NCI-H526 (cell line): ENCODE measurements at regions not wholly inside any gene's neighbourhood (a gene's known extent, or its start where the extent isn't known, plus 50 kb on each side); places are given as distances from the start of the nearest gene placed in this dataset.
A peak's percentile ranks its signal among the peaks of the same experiment; 100 is the strongest.
"Not testable (repeated sequence)": the region's sequence is repeated elsewhere in the genome, so short reads cannot be mapped to it uniquely, and the experiment has no call there.

Source experiments
- DNase-seq, 2 experiments: peaks; one replicate each; lab custom pipeline; 2025; lab: John Stamatoyannopoulos, UW

- DNase-seq: no peak
Measured at GRCh38 chr5:124796495-124796894, 50.1 kb upstream of the ZNF608 start.

GRCh38 chr5:124797665-124798087 is 51.2 kb upstream of the ZNF608 start:
- DNase-seq: no peak

- DNase-seq: no peak
Measured at GRCh38 chr5:124798890-124799289, 52.5 kb upstream of the ZNF608 start.

GRCh38 chr5:124801551-124801950 is 55.1 kb upstream of the ZNF608 start:
- DNase-seq: no peak

- DNase-seq: peak; percentile 60 to 69
Measured at GRCh38 chr5:124803617-124804323, 57.3 kb upstream of the ZNF608 start.

GRCh38 chr5:124806026-124806372 is 59.6 kb upstream of the ZNF608 start:
- no peak for DNase-seq

GRCh38 chr5:124806373-124807077 is 60.1 kb upstream of the ZNF608 start:
- DNase-seq: peak; percentile 73 to 83

GRCh38 chr5:124808842-124809268 is 62.4 kb upstream of the ZNF608 start:
- no peak for DNase-seq

GRCh38 chr5:124810396-124811006 is 64.1 kb upstream of the ZNF608 start:
- DNase-seq: no peak

- no peak for DNase-seq
Measured at GRCh38 chr5:124812771-124813358, 66.4 kb upstream of the ZNF608 start.

GRCh38 chr5:124816381-124816780 is 69.9 kb upstream of the ZNF608 start:
- DNase-seq: no peak

GRCh38 chr5:124819201-124819600 is 72.8 kb upstream of the ZNF608 start:
- no peak for DNase-seq

GRCh38 chr5:124822647-124823046 is 76.2 kb upstream of the ZNF608 start:
- DNase-seq: no peak

- no peak for DNase-seq
Measured at GRCh38 chr5:124823380-124823779, 76.9 kb upstream of the ZNF608 start.

GRCh38 chr5:124824637-124825158 is 78.3 kb upstream of the ZNF608 start:
- no peak for DNase-seq

- no peak for DNase-seq
Measured at GRCh38 chr5:124825250-124825982, 79.0 kb upstream of the ZNF608 start.

- no peak for DNase-seq
Measured at GRCh38 chr5:124825983-124826337, 79.5 kb upstream of the ZNF608 start.

GRCh38 chr5:124828731-124829234 is 82.3 kb upstream of the ZNF608 start:
- DNase-seq: no peak

GRCh38 chr5:124831687-124832240 is 85.3 kb upstream of the ZNF608 start:
- DNase-seq: no peak

GRCh38 chr5:124832510-124832909 is 86.1 kb upstream of the ZNF608 start:
- DNase-seq: no peak

GRCh38 chr5:124836314-124836713 is 89.9 kb upstream of the ZNF608 start:
- DNase-seq: not testable (repeated sequence)
